GM12872 (cell line): ENCODE measurements at regions not wholly inside any gene's neighbourhood (a gene's known extent, or its start where the extent isn't known, plus 50 kb on each side); places are given as distances from the start of the nearest gene placed in this dataset.

Experiments
- TF ChIP-seq, protein P1 (sequence below): IDR thresholded peaks from 3 replicates; pipeline ENCODE4 v1.5.1; 2011; ENCODE audit warnings: low read depth, mild to moderate bottlenecking, low read length, moderate library complexity; ENCODE audit not compliant: insufficient read depth

DNA sequence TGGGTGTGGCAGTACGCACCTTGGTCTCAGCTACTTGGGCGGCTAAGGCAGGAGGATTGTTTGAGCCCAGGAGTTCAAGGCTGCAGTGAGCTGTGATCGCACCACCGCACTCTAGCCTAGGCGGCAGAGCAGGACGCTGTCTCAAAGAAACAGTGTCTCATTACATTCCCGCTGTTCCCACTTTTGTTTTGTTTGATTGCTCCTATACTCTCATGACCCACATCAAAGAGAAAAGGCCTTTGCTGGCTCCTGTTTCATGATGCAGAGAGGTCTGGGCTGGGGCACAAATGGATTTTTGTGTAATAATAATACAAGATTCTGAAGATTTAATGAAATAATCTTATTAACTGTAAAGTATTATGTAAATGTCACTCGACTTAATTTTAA, 85.7 kb downstream of the LACC1 start:
- TF ChIP-seq, protein P1, sequence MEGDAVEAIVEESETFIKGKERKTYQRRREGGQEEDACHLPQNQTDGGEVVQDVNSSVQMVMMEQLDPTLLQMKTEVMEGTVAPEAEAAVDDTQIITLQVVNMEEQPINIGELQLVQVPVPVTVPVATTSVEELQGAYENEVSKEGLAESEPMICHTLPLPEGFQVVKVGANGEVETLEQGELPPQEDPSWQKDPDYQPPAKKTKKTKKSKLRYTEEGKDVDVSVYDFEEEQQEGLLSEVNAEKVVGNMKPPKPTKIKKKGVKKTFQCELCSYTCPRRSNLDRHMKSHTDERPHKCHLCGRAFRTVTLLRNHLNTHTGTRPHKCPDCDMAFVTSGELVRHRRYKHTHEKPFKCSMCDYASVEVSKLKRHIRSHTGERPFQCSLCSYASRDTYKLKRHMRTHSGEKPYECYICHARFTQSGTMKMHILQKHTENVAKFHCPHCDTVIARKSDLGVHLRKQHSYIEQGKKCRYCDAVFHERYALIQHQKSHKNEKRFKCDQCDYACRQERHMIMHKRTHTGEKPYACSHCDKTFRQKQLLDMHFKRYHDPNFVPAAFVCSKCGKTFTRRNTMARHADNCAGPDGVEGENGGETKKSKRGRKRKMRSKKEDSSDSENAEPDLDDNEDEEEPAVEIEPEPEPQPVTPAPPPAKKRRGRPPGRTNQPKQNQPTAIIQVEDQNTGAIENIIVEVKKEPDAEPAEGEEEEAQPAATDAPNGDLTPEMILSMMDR: no peak

DNA sequence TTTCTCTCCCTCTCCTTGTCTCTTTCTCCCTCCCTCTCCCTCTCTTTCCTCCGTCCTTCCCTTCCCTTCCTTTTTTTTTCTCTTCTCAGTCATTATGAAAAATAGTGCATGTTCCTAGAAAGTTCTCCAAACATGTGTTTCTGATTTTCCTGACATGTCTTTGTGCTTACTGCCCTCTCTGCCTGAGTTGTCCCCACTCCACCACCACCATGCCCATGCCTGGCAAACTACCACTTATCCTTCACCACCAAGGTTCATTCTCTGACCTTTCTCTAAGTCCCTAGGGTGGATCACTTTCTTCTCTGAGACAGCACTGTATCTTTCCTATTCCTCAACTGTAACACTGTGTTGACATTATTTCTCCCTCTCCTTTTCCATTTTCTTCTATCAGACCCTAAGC, 98.2 kb downstream of the LACC1 start:
- TF ChIP-seq, protein P1: no peak

DNA sequence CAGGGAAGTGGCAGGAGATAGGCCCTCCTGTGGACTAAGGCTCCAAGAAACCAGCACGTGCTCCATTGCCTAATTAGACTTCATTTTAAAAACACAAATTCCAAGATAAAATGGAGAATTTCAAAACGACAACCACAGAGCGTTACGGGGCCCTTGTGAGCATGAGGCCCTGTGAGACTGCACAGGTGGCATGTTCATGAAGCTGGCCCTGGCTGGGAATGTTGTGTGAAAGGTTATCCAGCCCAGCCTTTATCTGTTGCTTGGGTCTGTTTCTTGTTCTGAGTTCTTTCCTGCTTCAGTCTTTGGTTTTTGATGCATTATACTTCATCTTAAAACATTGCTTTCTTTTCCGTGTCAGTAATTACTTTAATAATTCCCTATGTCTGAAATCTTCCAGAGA, 99.0 kb downstream of the LACC1 start:
- TF ChIP-seq, protein P1: no peak

DNA sequence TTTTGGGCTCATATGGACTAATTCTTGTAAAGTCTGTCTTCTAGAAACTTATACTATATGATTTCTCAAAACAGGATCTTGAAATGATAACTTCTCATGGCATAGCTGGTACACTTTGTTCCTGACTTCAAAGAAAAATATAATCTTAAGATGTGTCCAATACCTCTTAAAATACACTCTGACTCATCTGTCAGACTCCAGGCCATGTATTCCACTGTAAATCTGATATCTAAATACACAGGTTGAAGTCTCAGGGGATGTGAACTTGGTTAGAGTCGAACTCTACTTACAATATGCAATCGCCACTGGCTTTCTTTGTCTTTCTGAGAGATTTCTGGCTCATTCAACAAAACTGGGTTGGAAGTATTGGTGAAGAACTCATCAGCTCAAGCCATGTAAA, 99.8 kb downstream of the LACC1 start:
- TF ChIP-seq, protein P1: no peak

DNA sequence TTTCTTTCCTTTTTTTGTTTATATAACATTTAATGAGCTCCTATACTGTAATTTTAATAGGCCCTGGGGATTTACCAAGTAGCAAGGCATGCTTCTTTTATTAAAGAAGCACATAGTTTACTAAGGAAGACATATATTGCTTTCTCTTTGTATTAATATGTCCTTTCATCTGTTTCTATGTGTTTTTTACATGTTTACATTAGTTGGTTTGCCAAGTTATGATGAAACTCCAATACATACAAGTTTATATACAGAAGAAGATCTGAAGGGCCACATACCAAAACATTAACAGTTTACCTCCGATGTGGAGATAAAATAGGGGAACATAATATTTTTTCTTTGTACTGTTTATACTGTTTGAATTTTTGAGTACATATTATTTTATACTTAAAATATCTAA, 100.9 kb downstream of the LACC1 start:
- TF ChIP-seq, protein P1: no peak

DNA sequence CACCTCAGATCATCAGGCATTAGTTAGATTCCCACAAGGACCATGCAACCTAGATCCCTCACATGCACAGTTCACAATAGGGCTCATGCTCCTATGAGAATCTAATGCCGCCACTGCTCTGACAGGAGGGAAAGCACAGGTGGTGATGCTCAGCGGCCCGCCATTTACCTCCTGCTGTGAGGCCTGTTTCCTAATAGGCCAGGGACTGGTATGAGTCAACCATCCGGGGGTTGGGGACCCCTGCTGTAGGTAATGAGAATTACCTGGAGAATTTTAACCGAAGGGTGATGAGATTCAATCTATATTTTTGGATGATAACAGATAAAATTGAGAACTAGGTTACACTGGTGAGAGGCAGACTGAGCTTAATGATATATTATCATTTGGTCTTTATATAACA, 101.4 kb downstream of the LACC1 start:
- TF ChIP-seq, protein P1: no peak

DNA sequence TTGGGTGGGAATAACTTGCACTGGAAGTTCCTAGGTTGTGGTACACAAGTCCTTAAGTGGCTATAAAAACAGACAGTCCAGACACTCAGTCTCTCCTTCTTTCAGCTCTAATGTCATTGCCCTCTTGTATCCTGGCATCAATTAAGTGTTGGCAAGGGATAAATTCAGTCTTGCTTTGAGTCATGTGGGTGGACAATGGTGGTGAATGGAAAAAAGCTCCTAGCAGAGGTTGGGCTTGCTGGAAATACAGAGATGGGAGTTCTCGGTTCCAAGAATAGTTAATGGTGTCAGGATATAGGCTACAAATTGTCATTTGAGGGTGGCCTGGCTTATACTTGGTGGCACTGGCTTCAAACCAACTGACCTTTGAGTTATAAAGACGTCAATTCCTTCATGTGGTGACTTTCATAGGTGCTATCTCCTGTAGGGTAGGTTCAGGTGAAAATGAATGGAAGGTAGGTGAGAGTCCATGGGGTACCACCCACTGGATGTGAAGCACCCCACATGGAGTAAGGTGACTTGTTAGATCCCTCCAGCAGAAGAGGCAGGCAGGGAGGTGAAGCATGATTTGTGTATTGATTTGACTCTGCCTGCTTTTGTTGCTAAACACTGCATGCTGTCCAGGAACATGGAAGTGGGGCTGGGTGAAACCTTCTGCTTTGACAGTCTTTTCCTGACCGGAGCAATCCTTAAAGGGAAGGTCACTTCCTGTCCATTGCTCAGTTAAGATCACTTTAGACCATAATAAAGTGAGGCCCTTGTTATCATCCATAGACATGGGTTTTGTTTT, 102.0 kb downstream of the LACC1 start:
- TF ChIP-seq, protein P1: no peak

DNA sequence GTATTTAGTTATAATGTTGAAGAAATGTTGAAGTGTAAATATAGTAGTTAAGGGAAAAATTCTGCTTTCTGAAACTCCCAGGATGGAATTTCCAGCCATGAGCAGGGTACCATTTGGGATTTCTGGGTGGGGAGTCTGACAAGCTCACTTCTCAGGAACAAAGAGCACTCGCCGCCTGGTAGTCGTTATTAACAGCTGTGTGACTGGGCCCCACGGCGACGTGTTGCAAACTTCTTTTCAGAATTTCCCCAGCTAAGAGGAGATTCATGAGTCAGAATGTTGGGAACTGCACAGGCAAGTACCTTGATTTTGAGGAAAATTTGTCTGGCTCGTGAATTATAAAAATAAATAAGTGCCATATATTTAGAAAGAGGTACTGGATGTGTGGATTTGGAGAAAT, 103.7 kb downstream of the LACC1 start:
- TF ChIP-seq, protein P1: no peak
